GM21737 (cell line): ENCODE measurements at regions not wholly inside any gene's neighbourhood (a gene's known extent, or its start where the extent isn't known, plus 50 kb on each side); places are given as distances from the start of the nearest gene placed in this dataset.
"Not testable (repeated sequence)": the region's sequence is repeated elsewhere in the genome, so short reads cannot be mapped to it uniquely, and the experiment has no call there.

ENCODE experiments used
- ATAC-seq: cut with Tn5 transposase; IDR thresholded peaks from one replicate; pipeline ENCODE4 v1.9.1; 2021; ENCODE audit warnings: mild to moderate bottlenecking, moderate library complexity; ENCODE audit not compliant: unreplicated experiment

DNA sequence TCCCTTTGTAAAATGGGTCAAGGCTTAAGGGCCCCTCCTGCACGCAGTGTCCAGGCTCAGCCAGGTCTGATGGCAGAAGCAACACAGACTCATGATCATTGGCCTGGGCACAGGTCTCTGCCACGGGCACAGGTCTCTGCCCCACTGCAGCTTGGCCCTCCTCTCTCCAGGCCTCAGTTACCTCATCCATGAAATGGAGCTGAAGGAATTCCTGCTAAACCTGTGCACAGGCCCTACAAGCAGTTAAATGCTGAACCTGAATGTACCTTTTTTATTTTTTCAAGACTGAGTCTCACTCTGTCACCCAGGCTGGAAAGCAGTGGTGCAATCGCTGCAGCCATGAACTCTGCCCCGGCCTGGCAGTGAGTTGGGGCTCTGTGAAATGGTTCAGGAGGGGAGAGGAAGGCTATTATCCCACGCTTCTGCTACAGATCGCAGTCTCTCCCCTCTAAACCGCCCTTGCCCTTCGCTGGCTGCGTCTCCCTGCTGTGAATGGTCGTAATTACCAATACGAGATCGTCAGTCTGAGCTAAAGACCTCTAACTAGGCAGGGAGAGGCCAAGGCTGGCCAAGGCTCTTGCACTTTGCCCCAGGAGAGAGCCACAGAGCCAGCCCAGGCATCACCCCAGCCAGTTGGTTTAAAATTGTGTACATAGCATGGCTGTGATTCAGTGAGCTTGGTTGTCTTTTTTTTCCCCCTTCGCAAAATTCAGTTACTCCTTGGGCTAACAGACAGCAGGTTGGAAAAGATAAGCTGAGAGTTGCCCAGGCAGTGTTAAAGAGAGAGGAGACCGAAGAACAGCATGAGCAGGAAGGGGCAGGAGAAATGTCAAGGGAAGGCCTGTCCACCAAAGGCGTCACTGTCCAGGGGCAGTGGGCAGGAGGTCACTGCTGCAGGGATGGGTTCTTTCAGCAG is 93.0 kb upstream of the KCTD7 start:
- no peak for ATAC-seq

DNA sequence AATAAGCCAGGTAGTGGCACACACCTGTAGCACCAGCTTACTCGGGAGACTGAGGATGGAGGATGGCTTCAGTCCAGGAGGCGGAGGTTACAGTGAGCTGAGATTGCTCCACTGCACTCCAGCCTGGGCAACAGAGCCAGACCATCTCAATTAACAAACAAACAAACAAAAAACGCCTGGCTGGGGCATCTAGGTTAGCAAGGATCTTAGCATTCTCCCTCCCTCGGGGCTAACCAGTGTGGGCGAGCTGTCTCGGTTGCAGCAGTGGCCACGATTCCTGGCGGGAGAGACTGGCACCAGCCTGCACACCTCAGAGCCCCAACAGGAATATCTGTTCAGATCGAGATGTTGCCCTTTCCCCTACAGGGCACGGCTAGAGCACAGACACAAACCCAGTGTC is 91.3 kb upstream of the KCTD7 start:
- ATAC-seq: no peak

DNA sequence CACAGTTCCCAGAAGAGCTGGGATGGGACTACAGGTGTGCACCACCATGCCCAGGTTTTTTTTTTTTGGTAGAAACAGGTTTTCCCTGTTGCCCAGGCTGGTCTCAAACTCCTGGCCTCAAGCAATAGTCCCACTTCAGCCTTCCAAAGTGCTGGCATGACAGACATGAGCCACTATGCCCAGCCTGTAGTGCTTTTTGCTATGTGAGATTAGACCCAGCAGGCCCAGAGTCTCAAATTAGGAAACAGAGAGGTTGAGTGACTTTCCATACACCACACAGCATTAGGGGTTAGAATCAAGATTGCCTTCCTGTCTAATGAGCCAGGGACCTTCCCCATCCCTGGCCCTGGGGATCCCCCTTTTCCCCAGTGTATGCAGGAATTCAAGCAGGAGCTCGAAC is 90.8 kb upstream of the KCTD7 start:
- ATAC-seq: no peak

DNA sequence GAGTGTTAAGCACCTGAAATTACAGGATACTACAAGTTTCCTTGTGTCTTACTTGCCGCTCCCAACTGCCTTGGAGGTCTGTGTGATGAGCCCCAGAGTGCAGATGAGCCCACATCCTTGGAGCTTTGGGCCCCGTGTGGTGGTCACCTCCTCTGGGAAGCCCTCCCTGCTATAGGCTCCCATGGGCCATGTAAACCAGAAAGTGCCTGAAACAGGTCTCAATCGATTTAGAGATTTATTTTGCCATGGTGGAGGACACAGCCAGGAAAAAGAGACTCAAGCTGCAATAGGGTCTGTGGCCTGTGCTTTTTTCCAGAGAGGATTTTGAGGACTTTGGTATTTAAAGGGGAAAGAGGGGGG is 89.4 kb upstream of the KCTD7 start:
- no peak for ATAC-seq

GRCh38 chr7:66539902-66540375 is 88.7 kb upstream of the KCTD7 start:
- no peak for ATAC-seq

- no peak for ATAC-seq
Measured at GRCh38 chr7:66542049-66542448, 86.6 kb upstream of the KCTD7 start.

DNA sequence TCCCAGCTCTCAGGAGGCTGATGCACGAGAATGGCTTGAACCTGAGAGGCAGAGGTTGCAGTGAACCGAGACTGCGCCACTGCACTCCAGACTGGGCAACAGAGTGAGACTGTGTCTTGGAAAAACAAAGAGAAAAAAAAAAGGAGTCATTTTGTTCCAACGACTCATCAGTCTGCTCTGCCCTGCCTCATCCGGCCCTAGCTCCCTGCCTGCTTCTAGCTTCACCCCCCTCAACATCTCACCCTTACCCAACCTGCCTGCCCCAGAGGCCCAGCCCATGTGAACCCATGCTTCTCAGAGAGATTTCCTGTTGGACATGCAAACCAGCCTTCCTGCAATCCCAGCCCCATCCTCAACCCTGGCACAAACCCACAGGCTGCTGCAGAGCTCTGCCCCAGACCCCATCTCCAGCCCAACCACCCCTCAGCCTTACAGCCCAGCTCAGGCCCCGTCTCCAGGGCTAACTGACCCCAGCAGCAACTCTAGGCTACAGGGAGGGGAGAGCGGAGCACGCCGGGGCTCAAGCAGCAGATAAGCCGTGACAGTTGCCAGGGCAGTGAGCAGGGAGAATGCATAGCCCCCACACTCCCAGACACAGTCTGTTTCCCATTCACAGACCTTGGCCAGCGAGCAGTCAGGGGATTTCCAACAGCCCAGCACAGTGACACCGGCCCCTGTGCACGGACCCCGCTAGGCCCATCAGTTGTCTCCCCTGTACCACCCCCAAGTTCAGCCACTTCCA is 86.0 kb upstream of the KCTD7 start:
- no peak for ATAC-seq

- ATAC-seq: no peak
Measured at GRCh38 chr7:66549466-66549865, 79.2 kb upstream of the KCTD7 start.

DNA sequence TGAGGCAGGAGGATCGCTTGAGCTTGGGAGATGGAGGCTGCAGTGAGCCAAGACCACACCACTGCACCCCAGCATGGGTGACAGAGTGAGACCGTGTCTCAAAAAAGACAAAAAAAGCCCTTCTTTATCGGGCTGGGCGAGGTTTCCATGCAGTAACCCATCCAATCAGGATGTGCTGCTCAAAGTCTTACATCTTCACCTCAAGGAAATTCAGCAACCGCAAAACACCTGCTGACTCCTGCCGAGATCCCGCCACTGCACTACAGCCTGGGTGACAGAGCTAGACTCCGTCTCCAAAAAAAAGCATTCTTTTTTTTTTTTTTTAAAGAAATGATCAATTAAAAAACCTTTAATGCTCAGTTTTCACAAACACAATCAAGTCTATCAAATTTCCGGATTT is 75.7 kb upstream of the KCTD7 start:
- no peak for ATAC-seq

DNA sequence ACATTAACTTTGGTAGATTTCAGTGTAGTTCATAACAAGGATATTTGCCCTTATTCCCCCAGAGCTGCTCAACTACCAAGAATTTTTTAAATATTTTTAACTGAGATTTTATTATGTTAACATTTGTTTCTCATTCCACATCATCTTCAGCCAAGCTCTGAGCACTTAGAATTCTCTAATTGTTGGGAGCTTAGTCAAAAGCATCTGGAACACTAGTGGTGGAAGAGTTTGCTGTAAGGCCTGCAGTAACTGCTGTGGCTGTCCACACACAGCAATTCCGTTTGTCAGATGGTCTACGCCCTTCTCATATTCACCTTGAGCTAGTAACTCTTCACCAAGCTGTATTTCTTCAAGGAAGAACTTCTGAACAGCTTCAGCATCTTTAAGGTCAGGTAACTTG is 75.0 kb upstream of the KCTD7 start:
- ATAC-seq: not testable (repeated sequence)

GRCh38 chr7:66554291-66554690 is 74.4 kb upstream of the KCTD7 start:
- ATAC-seq: not testable (repeated sequence)

GRCh38 chr7:66554842-66555430 is 73.7 kb upstream of the KCTD7 start:
- not testable (repeated sequence) for ATAC-seq

DNA sequence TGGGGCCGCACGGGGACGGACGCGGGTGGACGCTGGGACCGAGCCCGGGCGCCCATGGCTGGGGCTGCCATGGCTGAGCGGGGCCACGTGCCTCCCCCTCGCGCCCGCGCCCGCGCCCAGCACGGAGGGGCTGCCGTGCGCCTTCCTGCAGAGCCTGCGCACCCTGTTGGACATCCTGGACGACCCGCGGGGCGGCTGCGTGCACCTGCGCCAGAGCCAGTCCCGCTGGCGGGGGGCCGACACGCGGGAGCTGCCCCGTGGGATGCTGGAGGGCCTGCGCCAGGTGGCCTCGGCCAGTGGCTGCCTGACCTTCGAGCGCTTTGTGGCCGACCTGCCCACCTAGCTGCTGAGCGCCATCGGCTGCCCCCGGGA is 72.5 kb upstream of the KCTD7 start:
- no peak for ATAC-seq

GRCh38 chr7:66556549-66557213 is 72.0 kb upstream of the KCTD7 start:
- no peak for ATAC-seq

DNA sequence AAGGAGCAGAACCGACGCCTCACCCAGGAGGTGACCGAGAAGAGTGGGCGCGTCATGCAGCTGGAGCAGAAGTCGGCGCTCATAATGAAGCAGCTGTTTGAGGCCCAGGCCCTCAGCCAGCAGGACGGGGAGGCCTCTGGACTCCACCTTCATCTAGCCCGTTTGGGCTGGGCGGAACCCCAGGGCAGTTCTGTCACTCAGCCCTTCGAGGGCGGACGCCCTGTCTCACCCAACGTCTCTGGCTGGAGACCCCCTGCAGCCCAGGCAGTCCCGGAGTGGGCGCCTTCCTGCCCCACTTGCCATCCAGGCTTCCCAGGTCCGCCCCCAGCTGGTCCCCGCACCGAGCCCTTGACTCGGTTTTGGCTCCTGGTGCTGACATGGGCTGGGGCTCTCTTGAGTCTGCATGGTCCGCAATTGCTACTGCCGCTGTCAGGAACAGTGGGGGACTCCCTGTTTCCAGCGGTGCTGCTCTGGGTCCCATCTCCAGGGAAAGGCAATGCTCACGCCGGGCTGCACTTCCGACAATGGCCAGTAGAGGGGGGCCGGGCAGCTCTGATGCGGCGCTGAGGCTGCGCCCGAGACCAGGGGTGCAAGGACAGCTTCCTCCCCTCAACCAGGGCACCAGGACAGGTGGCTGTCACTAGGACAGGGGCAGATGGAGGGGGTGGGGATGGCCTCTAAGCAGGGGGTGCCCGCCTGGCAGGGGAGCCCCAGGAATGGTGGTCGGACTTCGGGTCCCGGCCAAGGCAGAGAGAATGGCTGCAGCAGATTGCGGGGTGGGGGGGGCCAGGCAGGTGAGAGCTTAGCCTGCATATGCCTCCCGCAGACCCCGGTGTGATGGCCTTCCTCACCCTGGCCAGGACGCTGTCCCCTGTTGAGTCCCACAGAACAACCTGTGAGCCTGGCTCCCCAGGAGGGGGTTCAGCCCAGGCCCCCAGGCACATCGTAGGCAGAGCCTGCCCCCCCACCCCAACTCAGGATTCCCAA is 71.2 kb upstream of the KCTD7 start:
- ATAC-seq: no peak

GRCh38 chr7:66558201-66558641 is 70.5 kb upstream of the KCTD7 start:
- no peak for ATAC-seq

- no peak for ATAC-seq
Measured at GRCh38 chr7:66558660-66559465, 69.8 kb upstream of the KCTD7 start.

GRCh38 chr7:66564045-66564444 is 64.6 kb upstream of the KCTD7 start:
- ATAC-seq: no peak

- not testable (repeated sequence) for ATAC-seq
Measured at GRCh38 chr7:66570179-66570578, 58.5 kb upstream of the KCTD7 start.
